Upper lobe of right lung (tissue), 1 donor: ENCODE measurements at regions not wholly inside any gene's neighbourhood (a gene's known extent, or its start where the extent isn't known, plus 50 kb on each side); places are given as distances from the start of the nearest gene placed in this dataset.

Experiments
- ATAC-seq: fragments of 200-7000 bp; cut with Tn5 transposase; one replicate; pipeline ENCODE4 v1.9.1; 2020; ENCODE audit warnings: mild to moderate bottlenecking, moderate library complexity
- DNase-seq: peaks from one replicate; pipeline ENCODE4 v3.0.0-alpha.2; 2020
- H3K27ac ChIP-seq: fragments of 200-600 bp; one replicate; pipeline ENCODE4 v1.8.0; 2022
- H3K27me3 ChIP-seq: fragments of 200-600 bp; one replicate; pipeline ENCODE4 v1.8.0; 2022; ENCODE audit warnings: mild to moderate bottlenecking
- H3K36me3 ChIP-seq: fragments of 200-600 bp; one replicate; pipeline ENCODE4 v1.8.0; 2022
- H3K4me1 ChIP-seq: fragments of 200-600 bp; one replicate; pipeline ENCODE4 v1.8.0; 2022
- H3K4me3 ChIP-seq: fragments of 200-600 bp; one replicate; pipeline ENCODE4 v1.8.0; 2022; ENCODE audit warnings: mild to moderate bottlenecking
- H3K9me3 ChIP-seq: fragments of 200-600 bp; one replicate; pipeline ENCODE4 v1.8.0; 2022
- CTCF ChIP-seq: fragments of 200-600 bp; IDR thresholded peaks from one replicate; pipeline ENCODE4 v1.8.0; 2022; ENCODE audit warnings: antibody characterized with exemption
- intact Hi-C: fragments of 100-400 bp; cut with DNase I; formaldehyde crosslinking; loops from one replicate; pipeline ENCODE4 v1.11.0; 2022
- donor health status: DM: no; HTN: yes; CAD: no; lungs with severe emphysema.

GRCh38 chr5:171692107-171692506 lies 93.5 kb upstream of the SMIM23 start:
- H3K4me1 ChIP-seq: no peaks in the 10 kb centered on the region
- H3K36me3 ChIP-seq: no peaks in the 10 kb centered on the region
- no peak overlapping the region for H3K27ac ChIP-seq
- DNase-seq: no peak
- H3K4me3 ChIP-seq: no peak overlapping the region
- intact Hi-C loops: no loop called here
- TF ChIP-seq CTCF: no peak
- no peaks in the 10 kb centered on the region for H3K27me3 ChIP-seq
- no peaks in the 10 kb centered on the region for H3K9me3 ChIP-seq
- no peak for ATAC-seq

GRCh38 chr5:171692936-171693335 lies 92.7 kb upstream of the SMIM23 start:
- no peak for TF ChIP-seq CTCF
- DNase-seq: no peak
- Histone ChIP-seq H3K27me3 (no peaks in the 10 kb centered on the region), H3K4me1 (no peaks in the 10 kb centered on the region), H3K36me3 (no peaks in the 10 kb centered on the region), H3K27ac (no peak overlapping the region), H3K4me3 (no peak overlapping the region), H3K9me3 (no peaks in the 10 kb centered on the region)
- intact Hi-C loops: no loop called here
- ATAC-seq: no peak

- ATAC-seq: no peak
- Histone ChIP-seq H3K27me3 (no peaks in the 10 kb centered on the region), H3K27ac (no peak overlapping the region), H3K9me3 (no peaks in the 10 kb centered on the region), H3K4me1 (no peaks in the 10 kb centered on the region), H3K4me3 (no peak overlapping the region), H3K36me3 (no peaks in the 10 kb centered on the region)
- intact Hi-C loops: no loop called here
- no peak for DNase-seq
- TF ChIP-seq CTCF: no peak
Observed at GRCh38 chr5:171693412-171693811, 92.2 kb upstream of the SMIM23 start.

- intact Hi-C loops: no loop called here
- TF ChIP-seq CTCF: no peak
- no peaks in the 10 kb centered on the region for H3K4me1 ChIP-seq
- no peaks in the 10 kb centered on the region for H3K27me3 ChIP-seq
- no peak overlapping the region for H3K4me3 ChIP-seq
- H3K9me3 ChIP-seq: no peaks in the 10 kb centered on the region
- ATAC-seq (no peak), DNase-seq (no peak)
- no peak overlapping the region for H3K27ac ChIP-seq
- no peaks in the 10 kb centered on the region for H3K36me3 ChIP-seq
Observed at GRCh38 chr5:171695804-171696203, 89.8 kb upstream of the SMIM23 start.

- DNase-seq: no peak
- TF ChIP-seq CTCF: no peak
- no peaks in the 10 kb centered on the region for H3K9me3 ChIP-seq
- no peaks in the 10 kb centered on the region for H3K4me1 ChIP-seq
- intact Hi-C loops: no loop called here
- ATAC-seq: no peak
- no peaks in the 10 kb centered on the region for H3K36me3 ChIP-seq
- no peak overlapping the region for H3K27ac ChIP-seq
- no peaks in the 10 kb centered on the region for H3K27me3 ChIP-seq
- H3K4me3 ChIP-seq: no peak overlapping the region
Observed at GRCh38 chr5:171697221-171698102, 88.2 kb upstream of the SMIM23 start.
